ENCODE measurements at regions not wholly inside any gene's neighbourhood (a gene's known extent, or its start where the extent isn't known, plus 50 kb on each side); places are given as distances from the start of the nearest gene placed in this dataset.

DNA sequence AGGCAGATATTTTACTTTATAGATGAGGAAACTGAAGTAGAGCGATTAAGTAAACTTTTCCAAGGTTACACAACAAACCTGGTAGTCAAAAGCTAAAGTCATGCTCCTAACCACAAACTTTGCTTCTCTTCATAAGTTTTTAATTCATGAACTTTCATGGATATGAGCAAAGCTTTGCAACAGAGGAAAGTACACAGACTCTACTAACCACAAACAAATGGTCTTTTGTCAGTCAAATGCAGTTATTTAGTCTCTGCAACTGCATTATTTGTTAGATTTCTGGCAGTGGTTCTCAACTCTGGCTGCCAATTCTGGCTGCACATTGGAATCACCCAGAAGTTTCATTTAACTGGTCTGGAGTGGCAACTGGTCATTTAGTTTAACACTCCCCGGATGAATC, 140.6 kb upstream of the TMEM168 start:
- TF ChIP-seq, protein P1, sequence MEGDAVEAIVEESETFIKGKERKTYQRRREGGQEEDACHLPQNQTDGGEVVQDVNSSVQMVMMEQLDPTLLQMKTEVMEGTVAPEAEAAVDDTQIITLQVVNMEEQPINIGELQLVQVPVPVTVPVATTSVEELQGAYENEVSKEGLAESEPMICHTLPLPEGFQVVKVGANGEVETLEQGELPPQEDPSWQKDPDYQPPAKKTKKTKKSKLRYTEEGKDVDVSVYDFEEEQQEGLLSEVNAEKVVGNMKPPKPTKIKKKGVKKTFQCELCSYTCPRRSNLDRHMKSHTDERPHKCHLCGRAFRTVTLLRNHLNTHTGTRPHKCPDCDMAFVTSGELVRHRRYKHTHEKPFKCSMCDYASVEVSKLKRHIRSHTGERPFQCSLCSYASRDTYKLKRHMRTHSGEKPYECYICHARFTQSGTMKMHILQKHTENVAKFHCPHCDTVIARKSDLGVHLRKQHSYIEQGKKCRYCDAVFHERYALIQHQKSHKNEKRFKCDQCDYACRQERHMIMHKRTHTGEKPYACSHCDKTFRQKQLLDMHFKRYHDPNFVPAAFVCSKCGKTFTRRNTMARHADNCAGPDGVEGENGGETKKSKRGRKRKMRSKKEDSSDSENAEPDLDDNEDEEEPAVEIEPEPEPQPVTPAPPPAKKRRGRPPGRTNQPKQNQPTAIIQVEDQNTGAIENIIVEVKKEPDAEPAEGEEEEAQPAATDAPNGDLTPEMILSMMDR (conservative IDR thresholded peaks at IDR 0.05) = no peak
- TF ChIP-seq ZFX (IDR thresholded peaks at IDR 0.05) = no peak

Data from C4-2B (cell line).